Subcutaneous abdominal adipose tissue (tissue), 5 donors: ENCODE measurements at regions not wholly inside any gene's neighbourhood (a gene's known extent, or its start where the extent isn't known, plus 50 kb on each side); places are given as distances from the start of the nearest gene placed in this dataset.

Experiments
- H3K27ac ChIP-seq: one replicate; pipeline ENCODE4 v1.7.0; 2013; ENCODE audit warnings: low read depth, mild to moderate bottlenecking, inconsistent platforms, low read length, moderate library complexity
- H3K27me3 ChIP-seq, 5 donors: one replicate each; pipeline ENCODE4 v1.7.0; 2013; ENCODE audit warnings: low read length in 5 of 5, inconsistent platforms in 1 of 5; ENCODE audit not compliant: control insufficient read depth in 5 of 5, insufficient read depth in 4 of 5
- H3K36me3 ChIP-seq, 5 donors: one replicate each; pipeline ENCODE4 v1.7.0; 2013; ENCODE audit warnings: low read length in 5 of 5; ENCODE audit not compliant: control insufficient read depth in 5 of 5, insufficient read depth in 5 of 5
- H3K4me1 ChIP-seq, 5 donors: one replicate each; pipeline ENCODE4 v1.7.0; 2013; ENCODE audit warnings: low read length in 5 of 5, mild to moderate bottlenecking in 3 of 5, moderate library complexity in 1 of 5; ENCODE audit not compliant: control insufficient read depth in 5 of 5, insufficient read depth in 5 of 5
- H3K4me3 ChIP-seq, 5 donors: one replicate each; pipeline ENCODE4 v1.7.0; 2013; ENCODE audit warnings: low read length in 5 of 5, low read depth in 1 of 5
- H3K9ac ChIP-seq, 5 donors: one replicate each; pipeline ENCODE4 v1.7.0; 2013; ENCODE audit warnings: low read length in 5 of 5, mild to moderate bottlenecking in 4 of 5, moderate library complexity in 3 of 5
- H3K9me3 ChIP-seq, 5 donors: one replicate each; pipeline ENCODE4 v1.7.0; 2013; ENCODE audit warnings: low read length in 5 of 5; ENCODE audit not compliant: control insufficient read depth in 5 of 5
- donor health status: healthy.
- donor health status: healthy.
- donor health status: healthy.
- donor health status: healthy.
- donor health status: healthy.

GRCh38 chr4:59217910-59218631, 1982.1 kb upstream of the ADGRL3 start:
- Histone ChIP-seq H3K27ac (no peak overlapping the region), H3K4me3 (no peak overlapping the region), H3K9me3 (no peaks in the 10 kb centered on the region), H3K9ac (no peak overlapping the region), H3K4me1 (no peaks in the 10 kb centered on the region), H3K27me3 (no peaks in the 10 kb centered on the region), H3K36me3 (no peaks in the 10 kb centered on the region)

GRCh38 chr4:59222221-59222620, 1977.9 kb upstream of the ADGRL3 start:
- H3K4me1 ChIP-seq = no peaks in the 10 kb centered on the region
- no peaks in the 10 kb centered on the region for H3K36me3 ChIP-seq
- no peaks in the 10 kb centered on the region for H3K9me3 ChIP-seq
- H3K4me3 ChIP-seq = no peak overlapping the region
- no peaks in the 10 kb centered on the region for H3K27me3 ChIP-seq
- H3K27ac ChIP-seq = no peak overlapping the region
- H3K9ac ChIP-seq = no peak overlapping the region

GRCh38 chr4:59223292-59223941, 1976.7 kb upstream of the ADGRL3 start:
- H3K27ac ChIP-seq = no peak overlapping the region
- no peaks in the 10 kb centered on the region for H3K4me1 ChIP-seq
- no peaks in the 10 kb centered on the region for H3K9me3 ChIP-seq
- no peaks in the 10 kb centered on the region for H3K27me3 ChIP-seq
- no peak overlapping the region for H3K9ac ChIP-seq
- H3K4me3 ChIP-seq = no peak overlapping the region
- no peaks in the 10 kb centered on the region for H3K36me3 ChIP-seq

GRCh38 chr4:59238212-59238611, 1961.9 kb upstream of the ADGRL3 start:
- no peak overlapping the region for H3K9ac ChIP-seq
- H3K4me3 ChIP-seq = no peak overlapping the region
- no peaks in the 10 kb centered on the region for H3K36me3 ChIP-seq
- H3K4me1 ChIP-seq = no peaks in the 10 kb centered on the region
- H3K9me3 ChIP-seq = peaks cover 0 to 6% (median 0%) of the 10 kb centered on the region in 5 donors
- H3K27ac ChIP-seq = no peak overlapping the region
- H3K27me3 ChIP-seq = peaks cover 0 to 4% (median 0%) of the 10 kb centered on the region in 5 donors

- no peak overlapping the region for H3K9ac ChIP-seq
- H3K9me3 ChIP-seq = peaks cover 0 to 6% (median 0%) of the 10 kb centered on the region in 5 donors
- H3K4me1 ChIP-seq = no peaks in the 10 kb centered on the region
- H3K27me3 ChIP-seq = peaks cover 0 to 4% (median 0%) of the 10 kb centered on the region in 5 donors
- H3K27ac ChIP-seq = no peak overlapping the region
- no peaks in the 10 kb centered on the region for H3K36me3 ChIP-seq
- no peak overlapping the region for H3K4me3 ChIP-seq
Measured at GRCh38 chr4:59240011-59240410, 1960.1 kb upstream of the ADGRL3 start.

- H3K9ac ChIP-seq = no peak overlapping the region
- no peak overlapping the region for H3K27ac ChIP-seq
Measured at GRCh38 chr4:59243038-59243437, 1957.1 kb upstream of the ADGRL3 start.

GRCh38 chr4:59247032-59247431, 1953.1 kb upstream of the ADGRL3 start:
- Histone ChIP-seq H3K9ac (no peak overlapping the region), H3K27me3 (no peaks in the 10 kb centered on the region), H3K9me3 (no peaks in the 10 kb centered on the region), H3K36me3 (no peaks in the 10 kb centered on the region), H3K4me1 (no peaks in the 10 kb centered on the region), H3K27ac (no peak overlapping the region), H3K4me3 (no peak overlapping the region)

More at GRCh38 chr4:59243038-59243437, 1957.1 kb upstream of the ADGRL3 start:
- no peaks in the 10 kb centered on the region for H3K4me1 ChIP-seq
- peaks cover 0 to 4% (median 0%) of the 10 kb centered on the region in 5 donors for H3K9me3 ChIP-seq
- peaks cover 0 to 3% (median 0%) of the 10 kb centered on the region in 5 donors for H3K27me3 ChIP-seq
- H3K4me3 ChIP-seq = no peak overlapping the region
- H3K36me3 ChIP-seq = no peaks in the 10 kb centered on the region

GRCh38 chr4:59248313-59248712, 1951.8 kb upstream of the ADGRL3 start:
- H3K4me1 ChIP-seq = no peaks in the 10 kb centered on the region
- H3K9ac ChIP-seq = no peak overlapping the region
- no peak overlapping the region for H3K4me3 ChIP-seq
- no peaks in the 10 kb centered on the region for H3K9me3 ChIP-seq
- H3K27me3 ChIP-seq = no peaks in the 10 kb centered on the region
- H3K36me3 ChIP-seq = no peaks in the 10 kb centered on the region
- no peak overlapping the region for H3K27ac ChIP-seq

- H3K4me3 ChIP-seq = no peak overlapping the region
- no peaks in the 10 kb centered on the region for H3K27me3 ChIP-seq
- no peaks in the 10 kb centered on the region for H3K9me3 ChIP-seq
- no peaks in the 10 kb centered on the region for H3K4me1 ChIP-seq
- H3K36me3 ChIP-seq = no peaks in the 10 kb centered on the region
- H3K9ac ChIP-seq = no peak overlapping the region
- no peak overlapping the region for H3K27ac ChIP-seq
Measured at GRCh38 chr4:59249110-59249509, 1951.0 kb upstream of the ADGRL3 start.

- H3K27me3 ChIP-seq = no peaks in the 10 kb centered on the region
- H3K27ac ChIP-seq = no peak overlapping the region
- H3K9ac ChIP-seq = no peak overlapping the region
- H3K4me1 ChIP-seq = no peaks in the 10 kb centered on the region
- no peak overlapping the region for H3K4me3 ChIP-seq
- H3K9me3 ChIP-seq = peaks cover 0 to 3% (median 0%) of the 10 kb centered on the region in 5 donors
- H3K36me3 ChIP-seq = no peaks in the 10 kb centered on the region
Measured at GRCh38 chr4:59258002-59258401, 1942.1 kb upstream of the ADGRL3 start.
